ENCODE measurements at regions not wholly inside any gene's neighbourhood (a gene's known extent, or its start where the extent isn't known, plus 50 kb on each side); places are given as distances from the start of the nearest gene placed in this dataset.

- TF ChIP-seq POLR2AphosphoS5 (IDR thresholded peaks at IDR 0.05), result no peak
- no peak for TF ChIP-seq CTCF (IDR thresholded peaks at IDR 0.05)
Measured at GRCh38 chr6:80489911-80490635, 383.6 kb downstream of the BCKDHB start.
